Prostate gland (tissue), 2 donors: ENCODE measurements at regions not wholly inside any gene's neighbourhood (a gene's known extent, or its start where the extent isn't known, plus 50 kb on each side); places are given as distances from the start of the nearest gene placed in this dataset.
"Not testable (repeated sequence)": the region's sequence is repeated elsewhere in the genome, so short reads cannot be mapped to it uniquely, and the experiment has no call there.

Source experiments
- DNase-seq: peaks from one replicate; pipeline ENCODE4 v3.0.0-alpha.2; 2019; ENCODE audit warnings: low spot score
- H3K27ac ChIP-seq, 2 donors: fragments of 200-600 bp; sonication (generic); 2 replicates each; pipeline ENCODE4 v1.5.1; 2017 to 2019
- H3K27me3 ChIP-seq: fragments of 200-600 bp; sonication (generic); replicated peaks from 2 replicates; pipeline ENCODE4 v1.5.1; 2019; ENCODE audit not compliant: insufficient read depth
- H3K36me3 ChIP-seq, 2 donors: fragments of 200-600 bp; sonication (generic); 1 replicate in 1 of 2; 2 replicates in 1 of 2; pipeline versions ENCODE4 v1.5.1 to v1.8.1; 2017 to 2019
- H3K4me1 ChIP-seq: fragments of 200-600 bp; sonication (generic); replicated peaks from 2 replicates; pipeline ENCODE4 v1.5.1; 2019
- H3K4me3 ChIP-seq, 2 donors: fragments of 200-600 bp; sonication (generic); 2 replicates each; pipeline ENCODE4 v1.5.1; 2017 to 2019
- H3K9me3 ChIP-seq: fragments of 200-600 bp; sonication (generic); 2 replicates; pipeline ENCODE4 v1.5.1; 2017
- CTCF ChIP-seq, 4 experiments: fragments of 200-600 bp in 2 of 4; fragments of 450-650 bp in 2 of 4; sonication (generic) in 2 of 4; IDR thresholded peaks; 1 replicate in 3 of 4; 2 replicates in 1 of 4; pipeline ENCODE4 v1.5.1; 2016 to 2019; ENCODE audit warnings: antibody characterized with exemption in 4 of 4, mild to moderate bottlenecking in 2 of 4, moderate library complexity in 2 of 4
- POLR2A ChIP-seq: fragments of 450-650 bp; IDR thresholded peaks from one replicate; pipeline ENCODE4 v1.6.1; 2016; ENCODE audit warnings: antibody characterized with exemption, mild to moderate bottlenecking
- POLR2AphosphoS5 ChIP-seq: sonication (generic); formaldehyde crosslinking; IDR thresholded peaks from one replicate; pipeline ENCODE4 v1.6.1; 2017; ENCODE audit warnings: antibody characterized with exemption
- WGBS: methylation state at CpG from one replicate; pipeline ENCODE4 v1.1.5; 2018; 5-methylcytosine and 5-hydroxymethylcytosine counted together
- intact Hi-C: fragments of 100-400 bp; cut with DNase I; formaldehyde crosslinking; loops from one replicate; pipeline ENCODE4 v1.14.2; 2022

- Histone ChIP-seq H3K36me3 (no peaks in the 10 kb centered on the region), H3K9me3 (no peaks in the 10 kb centered on the region), H3K27me3 (no peaks in the 10 kb centered on the region), H3K27ac (no peak overlapping the region), H3K4me3 (no peak overlapping the region), H3K4me1 (no peaks in the 10 kb centered on the region)
- WGBS, result 92% methylated on average over 1 of the region's 1 CpG
- TF ChIP-seq CTCF (IDR thresholded peaks at IDR 0.05) (no peak), POLR2A (no peak), POLR2AphosphoS5 (no peak)
- intact Hi-C loops, result no loop called here
- DNase-seq, result no peak
Observed at GRCh38 chr4:126404549-126404948, 1089.8 kb downstream of the FAT4 start.

- Histone ChIP-seq H3K4me1 (no peaks in the 10 kb centered on the region), H3K4me3 (no peak overlapping the region), H3K9me3 (no peaks in the 10 kb centered on the region), H3K27me3 (no peaks in the 10 kb centered on the region), H3K27ac (no peak overlapping the region), H3K36me3 (no peaks in the 10 kb centered on the region)
- no peak for TF ChIP-seq POLR2A
- no peak for TF ChIP-seq POLR2AphosphoS5
- TF ChIP-seq CTCF (IDR thresholded peaks at IDR 0.05), result no peak
- intact Hi-C loops, result no loop called here
- no peak for DNase-seq
- WGBS, result 63% methylated on average over 2 of the region's 2 CpGs
Observed at GRCh38 chr4:126405369-126405982, 1090.7 kb downstream of the FAT4 start.

- H3K4me1 ChIP-seq, result no peaks in the 10 kb centered on the region
- 88% methylated on average over 4 of the region's 4 CpGs for WGBS
- intact Hi-C loops, result no loop called here
- H3K27ac ChIP-seq, result no peak overlapping the region
- no peak overlapping the region for H3K4me3 ChIP-seq
- no peak for DNase-seq
- no peaks in the 10 kb centered on the region for H3K9me3 ChIP-seq
- no peaks in the 10 kb centered on the region for H3K27me3 ChIP-seq
- no peaks in the 10 kb centered on the region for H3K36me3 ChIP-seq
- no peak for TF ChIP-seq POLR2A
- TF ChIP-seq CTCF (IDR thresholded peaks at IDR 0.05), result no peak
- TF ChIP-seq POLR2AphosphoS5, result no peak
Observed at GRCh38 chr4:126409746-126410145, 1095.0 kb downstream of the FAT4 start.

- Histone ChIP-seq H3K27me3 (no peaks in the 10 kb centered on the region), H3K36me3 (no peaks in the 10 kb centered on the region), H3K4me3 (no peak overlapping the region), H3K4me1 (no peaks in the 10 kb centered on the region), H3K9me3 (no peaks in the 10 kb centered on the region), H3K27ac (no peak overlapping the region)
- DNase-seq, result no peak
- WGBS, result 88% methylated on average over 2 of the region's 2 CpGs
- intact Hi-C loops, result no loop called here
- TF ChIP-seq CTCF (IDR thresholded peaks at IDR 0.05), result no peak
- TF ChIP-seq POLR2A, result no peak
Observed at GRCh38 chr4:126411047-126411446, 1096.3 kb downstream of the FAT4 start.

GRCh38 chr4:126412310-126412709 is 1097.6 kb downstream of the FAT4 start:
- WGBS, result 100% methylated on average over 1 of the region's 1 CpG
- not testable (repeated sequence) for H3K27me3 ChIP-seq, H3K4me1 ChIP-seq

More at GRCh38 chr4:126412310-126412709, 1097.6 kb downstream of the FAT4 start:
- H3K9me3 ChIP-seq, DNase-seq, H3K36me3 ChIP-seq, H3K4me3 ChIP-seq, intact Hi-C loops, H3K27ac ChIP-seq: not testable (repeated sequence)
